HG02623 (cell line): ENCODE measurements at regions not wholly inside any gene's neighbourhood (a gene's known extent, or its start where the extent isn't known, plus 50 kb on each side); places are given as distances from the start of the nearest gene placed in this dataset.
"Not testable (repeated sequence)": the region's sequence is repeated elsewhere in the genome, so short reads cannot be mapped to it uniquely, and the experiment has no call there.

Source experiments
- ATAC-seq: cut with Tn5 transposase; IDR thresholded peaks from one replicate; pipeline ENCODE4 v1.9.1; 2021; ENCODE audit warnings: moderate library complexity; ENCODE audit not compliant: unreplicated experiment

DNA sequence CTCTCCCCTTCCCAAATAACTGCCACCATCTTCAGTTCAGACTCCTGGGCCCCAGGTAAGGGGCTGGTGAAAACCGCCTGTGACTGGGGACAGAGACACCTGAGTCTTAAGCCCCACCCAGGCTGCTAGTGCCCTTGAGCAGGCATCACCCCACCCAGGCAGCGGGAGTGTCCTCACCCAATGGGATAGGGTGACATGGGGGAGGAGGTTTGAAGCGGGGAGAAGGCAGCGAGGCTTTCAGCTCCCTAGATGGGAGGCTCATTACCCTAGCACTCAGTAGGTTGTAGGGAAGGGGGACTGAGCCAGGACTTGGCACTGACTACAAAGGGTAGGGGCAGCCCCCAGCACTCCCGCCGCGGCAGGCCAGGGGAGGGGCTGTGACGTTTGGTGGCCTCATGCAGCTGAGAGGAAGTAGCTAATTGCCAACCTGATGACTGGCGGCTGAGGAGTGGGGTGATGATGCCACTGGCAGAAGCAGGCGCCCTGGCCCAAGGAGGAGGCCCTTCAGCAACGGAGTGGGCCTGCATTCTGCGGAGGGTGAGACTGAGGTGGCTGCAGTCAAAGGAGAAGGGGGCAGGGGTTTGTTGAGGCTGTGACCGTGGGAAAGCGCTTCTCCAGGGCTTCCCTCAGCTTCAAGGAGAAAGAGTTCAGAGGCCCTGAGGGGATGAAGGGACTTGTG lies 126.9 kb downstream of the MRPL14 start:
- no peak for ATAC-seq

DNA sequence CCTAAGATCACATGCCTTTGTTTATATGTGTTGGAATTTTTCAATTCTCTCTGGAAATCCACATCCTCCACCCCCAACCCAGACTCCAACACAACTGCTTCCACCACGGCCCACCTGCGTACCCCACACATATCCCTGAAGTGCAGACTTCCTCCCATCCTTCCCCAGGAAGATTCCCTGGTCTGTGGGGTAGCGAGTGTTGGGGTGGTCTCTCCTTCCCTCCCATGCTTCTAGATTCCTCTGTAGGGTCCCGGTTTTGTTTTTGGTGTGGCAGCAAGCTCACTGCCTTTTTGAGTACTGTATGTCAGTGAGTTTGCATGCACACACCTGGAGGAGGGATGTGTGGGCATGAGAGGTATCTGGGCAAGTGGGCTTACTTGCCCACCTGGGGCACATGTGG lies 127.6 kb downstream of the MRPL14 start:
- no peak for ATAC-seq

DNA sequence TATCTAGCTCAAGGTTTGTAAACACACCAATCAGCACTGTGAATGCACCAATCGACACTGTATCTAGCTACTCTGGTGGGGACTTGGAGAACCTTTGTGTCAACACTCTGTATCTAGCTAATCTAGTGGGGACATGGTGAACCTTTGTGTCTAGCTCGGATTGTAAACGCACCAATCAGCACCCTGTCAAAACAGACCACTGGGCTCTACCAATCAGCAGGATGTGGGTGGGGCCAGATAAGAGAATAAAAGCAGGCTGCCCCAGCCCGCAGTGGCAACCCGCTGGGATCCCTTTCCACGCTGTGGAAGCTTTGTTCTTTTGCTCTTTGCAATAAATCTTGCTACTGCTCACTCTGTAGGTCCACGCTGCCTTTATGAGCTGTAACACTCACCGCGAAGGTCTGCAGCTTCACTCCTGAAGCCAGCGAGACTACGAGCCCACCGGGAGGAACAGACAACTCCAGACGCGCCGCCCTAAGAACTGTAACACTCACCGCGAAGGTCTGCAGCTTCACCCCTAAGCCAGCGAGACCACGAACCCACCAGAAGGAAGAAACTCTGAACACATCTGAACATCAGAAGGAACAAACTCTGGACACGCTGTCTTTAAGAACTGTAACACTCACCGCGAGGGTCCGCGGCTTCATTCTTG lies 128.5 kb downstream of the MRPL14 start:
- ATAC-seq, result not testable (repeated sequence)

DNA sequence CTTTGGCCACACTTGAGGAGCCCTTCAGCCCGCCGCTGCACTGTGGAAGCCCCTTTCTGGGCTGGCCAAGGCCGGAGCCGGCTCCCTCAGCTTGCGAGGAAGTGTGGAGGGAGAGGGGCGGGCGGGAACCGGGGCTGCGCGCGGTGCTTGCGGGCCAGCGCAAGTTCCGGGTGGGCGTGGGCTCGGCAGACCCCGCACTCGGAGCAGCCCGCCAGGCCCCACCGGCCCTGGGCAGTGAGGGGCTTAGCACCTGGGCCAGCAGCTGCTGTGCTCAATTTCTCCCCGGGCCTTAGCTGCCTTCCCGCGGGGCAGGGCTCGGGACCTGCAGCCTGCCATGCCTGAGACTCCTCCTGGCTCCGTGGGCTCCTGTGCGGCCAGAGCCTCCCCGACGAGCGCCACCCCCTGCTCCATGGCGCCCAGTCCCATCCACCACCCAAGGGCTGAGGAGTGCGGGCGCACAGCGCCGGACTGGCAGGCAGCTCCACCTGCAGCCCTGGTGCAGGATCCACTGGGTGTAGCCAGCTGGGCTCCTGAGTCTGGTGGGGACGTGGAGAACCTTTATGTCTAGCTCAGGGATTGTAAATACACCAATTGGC lies 129.2 kb downstream of the MRPL14 start:
- ATAC-seq, result not testable (repeated sequence)

DNA sequence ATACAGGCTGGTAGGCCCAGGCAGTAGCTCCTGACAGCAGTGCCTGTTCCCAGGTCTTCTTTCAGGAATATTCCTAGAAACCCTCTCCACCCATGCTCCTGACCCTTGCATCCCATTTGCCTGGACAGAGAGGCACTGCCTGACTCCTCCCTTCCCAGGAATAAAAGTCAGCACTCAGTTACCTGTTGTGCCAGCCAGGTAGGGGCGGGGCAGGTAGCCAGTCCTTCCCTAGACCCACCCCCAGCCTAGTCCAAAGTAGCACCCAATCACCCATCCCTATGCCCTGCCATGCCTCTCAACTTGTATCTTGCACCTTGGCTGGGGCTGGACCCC lies 129.9 kb downstream of the MRPL14 start:
- ATAC-seq, result no peak

DNA sequence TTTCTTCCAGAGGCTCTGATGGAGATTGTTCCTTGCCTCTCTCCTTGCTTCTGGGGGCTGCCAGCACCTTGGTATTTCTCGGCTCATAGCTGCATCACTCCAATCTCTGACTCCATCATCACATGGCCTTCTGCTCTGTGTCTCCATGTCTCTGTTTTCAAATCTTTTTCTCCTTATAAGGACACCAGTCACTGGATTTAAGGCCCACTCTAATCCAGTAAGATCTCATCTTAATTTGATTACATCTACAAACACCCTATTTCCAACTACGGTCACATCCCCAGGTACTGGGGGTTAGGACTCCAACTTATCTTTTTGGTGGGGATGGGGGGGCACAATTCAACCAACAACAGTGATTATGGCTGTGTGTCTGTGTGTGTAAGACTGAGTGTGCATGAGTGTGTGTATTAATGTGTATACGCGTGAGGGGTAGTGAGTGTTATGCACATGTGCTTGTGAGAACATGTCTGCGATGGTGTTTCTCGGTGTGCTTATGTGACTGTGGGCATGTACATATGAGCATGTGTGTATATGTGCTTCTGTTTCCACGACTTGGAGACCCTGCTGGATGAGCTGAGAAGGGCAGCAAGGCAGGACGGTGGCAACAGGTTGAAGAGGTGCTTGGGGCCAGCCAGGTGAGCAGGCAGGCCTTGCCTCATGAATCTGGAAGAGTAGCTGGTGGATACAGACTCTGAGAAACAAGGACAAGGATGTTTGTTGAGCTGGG lies 130.5 kb downstream of the MRPL14 start:
- ATAC-seq, result no peak

DNA sequence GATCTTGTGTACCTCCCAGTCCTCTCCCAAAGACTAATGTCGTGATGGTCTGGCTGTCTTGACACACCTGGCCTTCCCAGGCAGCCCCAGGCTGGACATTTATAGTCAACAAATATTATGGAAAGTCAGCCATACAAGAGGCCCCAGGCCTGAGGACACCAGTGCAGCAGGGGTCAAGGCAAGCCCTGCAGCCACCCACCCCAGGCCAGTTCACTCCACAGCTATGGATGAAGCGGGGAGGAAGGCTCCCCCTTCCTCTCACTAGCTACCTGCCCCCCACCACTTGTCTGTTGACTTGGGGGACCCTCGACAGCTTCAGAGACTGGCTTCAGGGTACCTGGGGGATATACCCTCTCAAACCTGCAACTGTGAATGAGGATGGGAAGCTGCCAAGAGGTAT lies 132.1 kb downstream of the MRPL14 start:
- no peak for ATAC-seq

DNA sequence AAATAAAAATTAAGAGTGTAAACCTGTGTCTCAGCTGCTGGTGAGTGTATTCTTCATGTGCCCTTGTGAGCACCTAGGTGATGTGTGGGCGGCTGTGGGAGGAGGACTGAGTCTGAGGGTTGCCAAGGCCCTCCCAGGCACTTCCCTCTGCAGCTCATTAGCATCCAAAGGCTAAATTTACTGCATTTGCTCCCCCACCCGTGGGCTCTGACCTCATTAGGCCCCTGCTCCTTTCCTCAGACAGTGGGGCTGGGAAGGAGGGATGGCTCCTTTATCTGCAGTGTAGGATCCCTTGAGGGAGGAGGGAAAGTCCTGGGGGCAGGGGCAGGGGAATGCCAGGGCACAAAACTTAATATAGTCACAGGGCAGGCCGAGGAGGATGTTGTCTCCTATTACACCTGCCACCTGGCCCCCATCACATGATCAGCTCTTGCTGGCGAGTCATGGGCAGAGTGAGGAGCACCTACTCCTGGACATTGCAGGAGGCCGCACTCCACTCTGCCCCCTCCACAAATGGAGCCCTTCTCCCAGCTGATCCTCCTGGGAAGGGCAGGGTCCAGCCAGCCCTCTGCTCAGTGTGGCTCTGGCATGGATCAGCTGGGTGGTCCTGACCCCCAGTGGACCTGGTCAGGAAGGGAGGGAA lies 133.2 kb downstream of the MRPL14 start:
- no peak for ATAC-seq

DNA sequence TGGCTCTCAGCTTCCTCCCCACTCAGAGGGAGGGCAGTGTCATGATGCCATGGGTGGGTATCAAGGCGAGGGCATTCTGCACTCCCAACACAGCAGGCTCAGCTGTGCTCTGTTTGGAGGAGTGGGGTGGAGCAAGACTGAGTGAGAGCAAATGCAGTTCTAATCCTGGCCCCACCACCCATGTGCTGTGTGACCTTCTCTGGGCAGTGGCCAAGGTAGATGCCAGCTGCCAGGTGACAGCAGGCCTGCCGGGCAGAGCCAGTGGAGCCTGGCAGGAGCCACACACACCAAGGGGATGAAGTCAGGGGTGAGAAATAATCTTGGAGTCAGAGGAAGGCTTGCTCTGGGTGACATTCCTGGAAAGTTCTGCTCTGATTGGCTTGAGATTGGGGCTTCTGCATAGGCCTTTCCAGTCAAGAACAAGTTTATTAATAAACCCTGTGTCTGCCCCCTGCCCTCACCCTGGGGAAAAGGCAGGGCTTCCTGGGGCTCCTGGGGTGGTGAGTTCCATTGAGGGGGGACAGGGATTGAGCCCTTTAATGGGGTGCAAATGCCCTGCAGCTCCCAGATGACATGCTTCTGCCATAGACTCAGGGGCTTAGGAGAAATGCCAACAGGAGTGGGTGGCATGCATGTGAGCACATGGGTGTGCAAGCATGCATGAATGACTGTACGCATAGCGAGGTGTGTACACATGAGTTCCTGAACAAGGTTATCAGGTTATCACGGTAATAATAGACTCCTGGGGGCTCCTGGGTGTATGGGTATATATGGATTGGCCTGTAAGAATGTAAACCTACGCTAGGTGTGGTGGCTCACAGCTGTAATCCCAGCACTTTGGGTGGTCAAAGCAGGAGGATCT lies 134.2 kb downstream of the MRPL14 start:
- ATAC-seq, result no peak

DNA sequence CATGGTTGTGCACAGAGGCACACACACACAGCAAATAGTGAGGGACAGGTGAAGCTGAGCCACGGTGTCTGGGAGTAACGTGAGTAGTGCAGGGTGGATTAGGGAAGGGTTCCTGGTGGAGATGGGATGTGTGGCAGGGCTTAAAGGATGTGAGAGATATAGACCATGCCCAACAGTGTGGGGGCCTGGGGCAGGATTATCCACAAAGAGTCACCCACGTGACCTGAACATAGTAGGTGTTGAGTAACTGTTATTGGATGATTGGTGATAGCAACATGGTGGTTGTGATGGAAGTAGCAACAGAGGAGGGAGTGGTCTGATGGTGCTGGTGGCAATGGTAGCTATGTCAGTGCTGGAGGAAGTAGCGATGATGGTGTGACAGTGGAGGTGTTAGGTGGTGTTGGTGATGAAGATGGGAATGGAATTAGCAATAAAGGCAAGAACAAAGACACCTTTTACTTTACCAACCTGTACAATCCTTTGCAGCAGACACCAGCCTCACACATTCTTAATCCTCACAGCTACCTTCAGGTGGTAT lies 135.1 kb downstream of the MRPL14 start:
- no peak for ATAC-seq

DNA sequence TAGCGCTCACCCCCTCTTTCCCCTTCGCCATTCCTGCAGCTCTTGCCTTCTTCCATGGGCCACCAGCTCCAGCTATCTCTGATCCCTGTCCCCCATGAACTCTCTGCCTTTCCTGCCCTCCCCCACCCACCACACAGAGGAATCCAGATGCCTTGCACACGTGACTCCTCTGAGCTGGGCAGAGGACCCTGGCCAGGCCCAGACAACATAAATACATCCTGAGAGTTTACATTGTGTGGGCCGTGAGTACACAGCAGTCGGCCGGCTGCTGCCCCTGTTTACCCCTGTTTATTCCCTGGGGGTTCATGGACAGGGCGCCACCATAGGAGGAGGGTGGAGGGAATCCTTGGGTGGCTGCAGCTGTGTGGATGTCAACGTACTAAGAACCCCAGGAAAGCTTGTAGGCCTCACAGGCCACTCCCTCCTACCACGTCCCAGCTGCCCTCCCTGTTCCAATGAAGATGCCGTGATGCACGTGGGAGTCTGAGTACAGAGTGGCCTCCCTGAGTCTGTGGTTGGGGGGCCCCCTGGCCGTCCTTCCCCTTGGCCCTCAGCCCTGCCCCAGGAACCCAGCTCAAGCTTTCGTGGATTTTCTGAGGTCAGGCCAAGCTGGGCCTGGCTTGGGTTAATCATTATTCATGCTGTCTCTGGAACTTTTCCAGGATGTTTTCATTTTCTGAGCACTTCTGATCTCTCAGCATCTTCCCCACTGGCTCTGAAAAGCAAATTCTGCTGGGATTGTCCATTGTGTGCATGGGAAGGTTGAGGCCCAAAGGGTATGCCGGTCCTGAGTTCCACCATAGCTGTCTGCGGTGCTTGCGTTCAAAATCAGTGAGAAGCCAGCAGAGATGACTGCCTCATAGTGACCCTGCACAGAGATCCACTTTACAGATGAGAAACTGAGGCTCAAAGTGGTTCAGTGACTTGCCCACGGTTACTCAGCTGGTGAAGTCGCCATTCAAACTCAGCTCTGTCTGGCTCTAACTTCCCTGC lies 136.3 kb downstream of the MRPL14 start:
- no peak for ATAC-seq

DNA sequence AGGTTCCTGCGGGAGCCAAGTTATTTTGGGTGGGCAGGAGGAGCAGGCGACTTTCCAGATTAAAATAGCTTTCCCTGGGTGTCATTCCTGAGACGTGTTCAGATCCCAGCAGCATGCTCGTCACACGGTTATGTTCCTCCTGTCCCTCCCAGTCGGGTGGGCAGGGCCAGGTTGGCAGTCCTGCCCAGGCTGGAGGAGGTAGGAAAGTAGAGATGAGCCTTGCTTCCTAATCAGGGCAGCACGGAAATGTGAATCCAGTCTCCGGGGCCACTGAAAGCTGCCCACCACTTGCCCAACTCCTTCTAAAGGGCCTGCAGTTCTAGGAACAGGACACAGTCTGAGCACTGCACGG lies 137.0 kb downstream of the MRPL14 start:
- ATAC-seq, result no peak

DNA sequence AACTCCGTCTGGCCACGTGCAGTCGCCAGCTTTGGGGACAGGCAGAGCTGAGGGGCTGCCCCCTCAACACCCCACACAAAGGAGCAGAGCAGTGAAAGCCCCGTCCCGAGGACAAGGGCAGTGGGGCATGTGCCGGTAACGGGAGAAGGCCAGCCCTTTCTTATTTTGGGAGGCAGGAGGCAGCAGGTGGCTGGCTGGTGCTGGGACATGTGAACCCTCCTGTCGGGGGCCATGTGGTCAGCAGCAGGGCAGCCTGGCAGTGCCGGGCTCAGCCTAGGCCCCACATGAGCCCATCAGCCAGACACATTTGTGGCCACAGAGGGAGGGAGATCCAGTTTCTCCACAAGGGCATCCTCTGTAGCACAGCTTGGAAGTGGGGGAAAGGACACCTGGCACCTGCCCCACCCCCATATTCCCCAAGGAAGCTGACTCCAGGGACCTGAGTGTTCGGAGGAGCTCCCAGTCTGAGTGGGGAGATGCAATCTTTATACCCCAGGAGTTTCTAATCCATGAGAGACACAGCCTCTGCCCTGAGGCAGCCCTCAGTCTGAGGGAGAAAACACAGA lies 137.6 kb downstream of the MRPL14 start:
- no peak for ATAC-seq

DNA sequence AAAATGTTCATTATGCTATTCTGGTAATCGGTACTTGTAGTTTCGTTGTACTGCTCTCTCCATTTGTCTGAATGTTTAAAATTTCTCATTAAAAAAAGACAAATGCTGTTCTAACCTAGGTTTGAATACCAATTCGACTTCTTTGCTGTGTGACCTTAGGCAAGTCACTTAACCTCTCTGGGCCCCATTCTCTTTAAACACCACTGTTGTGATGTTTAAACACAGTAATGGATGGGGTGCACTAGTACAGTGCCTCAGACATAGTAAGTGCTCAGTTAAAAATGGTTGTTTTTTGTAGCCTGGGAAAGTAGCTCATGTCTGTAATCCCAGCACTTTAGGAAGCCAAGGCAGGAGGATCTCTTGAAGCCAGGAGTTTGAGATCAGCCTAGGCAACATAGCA lies 138.5 kb downstream of the MRPL14 start:
- no peak for ATAC-seq

DNA sequence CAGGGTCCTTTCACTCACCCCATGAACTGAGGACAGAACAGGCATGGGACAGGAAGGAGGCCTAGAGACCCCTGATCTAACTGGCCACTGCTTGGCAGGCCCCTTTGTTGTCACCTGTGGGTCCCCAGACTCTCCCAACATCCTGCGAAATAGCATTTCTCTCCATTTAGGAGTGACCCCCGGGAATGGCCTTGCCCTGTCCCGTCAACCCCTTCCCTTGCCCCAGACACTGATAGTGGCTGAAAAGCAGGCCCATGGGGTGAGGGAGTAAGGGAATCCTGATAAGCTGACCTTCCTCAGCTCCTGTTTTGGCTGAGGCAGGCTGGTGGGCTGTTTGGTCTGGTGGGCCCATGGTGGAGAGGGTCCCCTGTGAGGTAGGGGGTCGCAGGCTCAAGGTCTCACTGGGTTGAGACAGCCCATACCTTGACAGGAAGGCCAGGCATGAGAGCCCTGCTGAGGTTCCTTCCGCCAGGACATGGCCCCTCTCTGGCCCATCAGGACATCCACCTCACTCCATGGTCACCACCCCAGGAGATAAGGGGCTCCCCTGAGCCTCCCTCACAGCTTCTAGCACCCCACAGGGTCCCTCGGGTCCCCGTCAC lies 139.3 kb downstream of the MRPL14 start:
- ATAC-seq, result no peak

DNA sequence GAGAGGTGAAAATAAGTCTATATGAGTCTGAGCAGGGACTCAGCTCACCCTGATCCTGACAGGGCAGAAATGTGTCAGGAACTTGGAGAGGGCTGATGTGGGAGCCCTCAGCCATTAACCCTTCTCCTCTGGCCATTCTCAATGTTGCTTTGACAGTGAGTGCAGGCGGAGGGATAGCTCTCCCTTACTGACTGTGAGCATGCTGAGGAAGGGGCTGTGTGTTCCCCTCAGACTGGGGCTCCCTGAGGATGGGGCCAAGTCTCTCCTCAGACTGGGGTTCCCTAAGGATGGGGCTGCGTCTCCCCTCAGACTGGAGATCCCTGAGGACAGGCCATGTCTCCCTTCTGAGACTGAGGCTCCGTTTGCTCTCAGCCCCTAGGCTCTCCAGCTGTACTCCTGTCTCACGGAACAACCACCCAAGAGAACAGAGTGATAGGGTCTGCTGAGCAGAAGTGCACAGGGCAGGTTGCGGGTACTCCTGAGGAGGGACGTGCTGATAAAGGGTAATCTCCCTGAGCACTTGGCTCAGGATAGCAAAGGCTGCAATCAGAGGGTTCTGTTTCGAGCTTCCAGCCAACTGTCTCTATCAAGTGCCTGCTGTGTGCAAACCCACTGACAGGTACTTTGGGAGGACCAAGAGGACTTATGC lies 141.0 kb downstream of the MRPL14 start:
- no peak for ATAC-seq

DNA sequence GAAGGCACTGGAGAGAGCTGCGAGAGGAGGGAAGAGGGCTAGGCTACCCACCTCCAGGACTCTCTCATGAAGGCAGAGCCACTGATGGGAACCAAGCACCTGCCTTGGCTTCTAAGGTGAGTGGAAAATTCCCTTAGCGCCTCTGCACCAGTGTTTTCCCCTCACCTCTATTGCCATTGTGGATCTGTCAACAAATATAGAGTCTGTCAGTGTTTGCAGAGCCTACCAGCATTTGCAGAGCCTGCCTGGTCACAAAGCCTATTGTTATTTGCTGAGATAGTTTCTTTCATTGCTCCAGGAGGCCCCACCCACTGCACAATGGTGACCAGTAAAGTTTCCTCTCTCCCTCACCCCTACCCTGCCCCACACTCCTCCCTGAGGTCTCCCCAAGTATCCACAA lies 141.9 kb downstream of the MRPL14 start:
- no peak for ATAC-seq
